ENCODE measurements at regions not wholly inside any gene's neighbourhood (a gene's known extent, or its start where the extent isn't known, plus 50 kb on each side); places are given as distances from the start of the nearest gene placed in this dataset.

GRCh38 chr1:56436296-56436695 is 143.1 kb downstream of the PLPP3 start:
- no peak for DNase-seq (ENCODE audit: low spot score)
- no peak for TF ChIP-seq CTCF (IDR thresholded peaks at IDR 0.05; ENCODE audit: borderline replicate concordance, control extremely low read depth, extremely low read depth, insufficient read depth, missing control alignments)
- in situ Hi-C loops (cut with MboI; ENCODE audit: low sequenced_read_pairs, unreplicated experiment) = no loop called here

- in situ Hi-C loops (cut with MboI; ENCODE audit: low sequenced_read_pairs, unreplicated experiment) = no loop called here
- no peak for DNase-seq (ENCODE audit: low spot score)
- TF ChIP-seq CTCF (IDR thresholded peaks at IDR 0.05; ENCODE audit: borderline replicate concordance, control extremely low read depth, extremely low read depth, insufficient read depth, missing control alignments) = no peak
Observed at GRCh38 chr1:56435434-56436262, 143.7 kb downstream of the PLPP3 start.

- no peak for TF ChIP-seq CTCF (IDR thresholded peaks at IDR 0.05; ENCODE audit: borderline replicate concordance, control extremely low read depth, extremely low read depth, insufficient read depth, missing control alignments)
- in situ Hi-C loops (cut with MboI; ENCODE audit: low sequenced_read_pairs, unreplicated experiment) = no loop called here
- DNase-seq (ENCODE audit: low spot score) = no peak
Observed at GRCh38 chr1:56434740-56435139, 144.6 kb downstream of the PLPP3 start.

GRCh38 chr1:56434025-56434424 is 145.3 kb downstream of the PLPP3 start:
- in situ Hi-C loops (cut with MboI; ENCODE audit: low sequenced_read_pairs, unreplicated experiment) = no loop called here
- DNase-seq (ENCODE audit: low spot score) = no peak
- TF ChIP-seq CTCF (IDR thresholded peaks at IDR 0.05; ENCODE audit: borderline replicate concordance, control extremely low read depth, extremely low read depth, insufficient read depth, missing control alignments) = no peak

GRCh38 chr1:56433056-56433577 is 146.2 kb downstream of the PLPP3 start:
- in situ Hi-C loops (cut with MboI; ENCODE audit: low sequenced_read_pairs, unreplicated experiment) = no loop called here
- TF ChIP-seq CTCF (IDR thresholded peaks at IDR 0.05; ENCODE audit: borderline replicate concordance, control extremely low read depth, extremely low read depth, insufficient read depth, missing control alignments) = no peak
- no peak for DNase-seq (ENCODE audit: low spot score)

- TF ChIP-seq CTCF (IDR thresholded peaks at IDR 0.05; ENCODE audit: borderline replicate concordance, control extremely low read depth, extremely low read depth, insufficient read depth, missing control alignments) = no peak
- DNase-seq (ENCODE audit: low spot score) = no peak
- in situ Hi-C loops (cut with MboI; ENCODE audit: low sequenced_read_pairs, unreplicated experiment) = no loop called here
Observed at GRCh38 chr1:56432166-56432971, 147.0 kb downstream of the PLPP3 start.

Measured in GM13976 (cell line).